Keratinocyte (primary cell): ENCODE measurements at regions not wholly inside any gene's neighbourhood (a gene's known extent, or its start where the extent isn't known, plus 50 kb on each side); places are given as distances from the start of the nearest gene placed in this dataset.

Experiments
- DNase-seq: peaks from one replicate; pipeline ENCODE4 v3.0.0-alpha.2; 2011; ENCODE audit warnings: low read depth, missing footprints, low spot score
- FAIRE-seq: peaks from 2 replicates; lab custom pipeline; 2011; peaks lifted over from hg19 to GRCh38; lab: Jason Lieb, UNC
- H2AFZ ChIP-seq: 2 replicates; pipeline ENCODE4 v1.6.0; 2012; ENCODE audit warnings: low read length, control low read depth, inconsistent platforms; ENCODE audit not compliant: control insufficient read depth
- H3K27ac ChIP-seq: 2 replicates; pipeline ENCODE4 v1.5.1; 2011; ENCODE audit warnings: low read length; ENCODE audit not compliant: control insufficient read depth, insufficient read depth
- H3K27me3 ChIP-seq: 3 replicates; pipeline ENCODE4 v1.6.0; 2011; ENCODE audit warnings: low read length; ENCODE audit not compliant: control insufficient read depth, insufficient read depth; ENCODE audit errors: extremely low read depth
- H3K36me3 ChIP-seq, 2 experiments: 2 replicates in 1 of 2; 3 replicates in 1 of 2; pipeline ENCODE4 v1.5.1; 2011; ENCODE audit warnings: low read length in 2 of 2, mild to moderate bottlenecking in 1 of 2; ENCODE audit not compliant: control insufficient read depth in 2 of 2, insufficient read depth in 2 of 2; ENCODE audit errors: extremely low read depth in 1 of 2
- H3K4me1 ChIP-seq: 3 replicates; pipeline ENCODE4 v1.5.1; 2011; ENCODE audit warnings: low read length; ENCODE audit not compliant: control insufficient read depth, insufficient read depth; ENCODE audit errors: extremely low read depth
- H3K4me2 ChIP-seq: 3 replicates; pipeline ENCODE4 v1.6.0; 2011; ENCODE audit warnings: low read depth, low read length; ENCODE audit not compliant: control insufficient read depth, insufficient read depth; ENCODE audit errors: extremely low read depth
- H3K4me3 ChIP-seq, 3 experiments: fragments of 200-600 bp in 1 of 3; sonication (generic) in 1 of 3; 2 replicates in 2 of 3; 3 replicates in 1 of 3; pipeline ENCODE4 v1.5.1; 2011 to 2016; ENCODE audit warnings: low read length in 3 of 3, mild to moderate bottlenecking in 3 of 3, control low read depth in 2 of 3, inconsistent platforms in 1 of 3, low read depth in 1 of 3, mixed read lengths in 1 of 3, mixed run types in 1 of 3, moderate library complexity in 1 of 3; ENCODE audit not compliant: control insufficient read depth in 2 of 3, insufficient read depth in 2 of 3; ENCODE audit errors: extremely low read depth in 1 of 3
- H3K79me2 ChIP-seq: 2 replicates; pipeline ENCODE4 v1.6.0; 2012; ENCODE audit warnings: low read length; ENCODE audit not compliant: control insufficient read depth, insufficient read depth
- H3K9ac ChIP-seq: 3 replicates; pipeline ENCODE4 v1.6.0; 2011; ENCODE audit warnings: low read length; ENCODE audit not compliant: control insufficient read depth, insufficient read depth; ENCODE audit errors: extremely low read depth
- H3K9me1 ChIP-seq: 3 replicates; pipeline ENCODE4 v1.6.0; 2011; ENCODE audit warnings: low read length; ENCODE audit not compliant: control insufficient read depth, insufficient read depth; ENCODE audit errors: extremely low read depth
- H3K9me3 ChIP-seq: 2 replicates; pipeline ENCODE4 v1.5.1; 2012; ENCODE audit warnings: low read depth, low read length; ENCODE audit not compliant: control insufficient read depth
- H4K20me1 ChIP-seq: 3 replicates; pipeline ENCODE4 v1.6.0; 2011; ENCODE audit warnings: low read length; ENCODE audit not compliant: control insufficient read depth, insufficient read depth; ENCODE audit errors: extremely low read depth
- EZH2 ChIP-seq: IDR thresholded peaks from one replicate; pipeline ENCODE4 v1.6.1; 2012; ENCODE audit warnings: inconsistent platforms, mild to moderate bottlenecking, low read length, moderate library complexity
- dilution Hi-C: fragments of 300-500 bp; cut with MboI; formaldehyde crosslinking; loops from one replicate; pipeline ENCODE4 v1.7.0; 2020; ENCODE audit warnings: low sequenced_read_pairs; ENCODE audit not compliant: extremely low pct_ligation_motif_present
- TF ChIP-seq, protein P1 (sequence below), 3 experiments: IDR thresholded peaks in 1 of 3; conservative IDR thresholded peaks in 1 of 3; optimal IDR thresholded peaks in 1 of 3; 2 replicates in 2 of 3; 3 replicates in 1 of 3; pipeline versions ENCODE3 to v1.5.1; 2011; ENCODE audit warnings: low read length in 3 of 3, mild to moderate bottlenecking in 3 of 3, moderate library complexity in 2 of 3, control low read depth in 1 of 3, inconsistent platforms in 1 of 3; ENCODE audit not compliant: insufficient read depth in 2 of 3; ENCODE audit errors: extremely low read depth in 1 of 3

DNA sequence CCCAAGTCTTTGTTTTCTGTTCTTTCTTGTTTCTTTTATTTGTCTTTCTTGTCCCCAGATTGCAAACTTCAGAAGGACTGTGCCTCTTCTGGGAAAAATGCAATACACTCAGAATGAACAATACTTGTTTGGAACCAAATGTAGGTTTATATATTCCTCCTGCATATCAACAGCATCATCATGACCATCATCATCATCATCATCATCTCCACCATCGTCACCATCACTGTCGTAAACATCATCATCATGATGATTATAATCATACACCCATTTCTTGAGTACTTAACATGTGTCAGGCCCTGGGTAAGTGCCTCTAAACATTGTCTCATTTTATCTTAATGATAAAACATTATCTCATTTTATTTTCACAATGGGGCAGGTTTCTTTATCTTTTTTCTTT is 476.8 kb downstream of the CCSER2 start:
- no peaks in the 10 kb centered on the region for H4K20me1 ChIP-seq
- no peaks in the 10 kb centered on the region for H3K9me1 ChIP-seq
- DNase-seq (no peak), FAIRE-seq (no peak)
- no peaks in the 10 kb centered on the region for H3K79me2 ChIP-seq
- no peaks in the 10 kb centered on the region for H3K9me3 ChIP-seq
- no peak overlapping the region for H3K4me3 ChIP-seq
- H3K36me3 ChIP-seq: no peaks in the 10 kb centered on the region
- H3K27me3 ChIP-seq: no peaks in the 10 kb centered on the region
- TF ChIP-seq, protein P1, sequence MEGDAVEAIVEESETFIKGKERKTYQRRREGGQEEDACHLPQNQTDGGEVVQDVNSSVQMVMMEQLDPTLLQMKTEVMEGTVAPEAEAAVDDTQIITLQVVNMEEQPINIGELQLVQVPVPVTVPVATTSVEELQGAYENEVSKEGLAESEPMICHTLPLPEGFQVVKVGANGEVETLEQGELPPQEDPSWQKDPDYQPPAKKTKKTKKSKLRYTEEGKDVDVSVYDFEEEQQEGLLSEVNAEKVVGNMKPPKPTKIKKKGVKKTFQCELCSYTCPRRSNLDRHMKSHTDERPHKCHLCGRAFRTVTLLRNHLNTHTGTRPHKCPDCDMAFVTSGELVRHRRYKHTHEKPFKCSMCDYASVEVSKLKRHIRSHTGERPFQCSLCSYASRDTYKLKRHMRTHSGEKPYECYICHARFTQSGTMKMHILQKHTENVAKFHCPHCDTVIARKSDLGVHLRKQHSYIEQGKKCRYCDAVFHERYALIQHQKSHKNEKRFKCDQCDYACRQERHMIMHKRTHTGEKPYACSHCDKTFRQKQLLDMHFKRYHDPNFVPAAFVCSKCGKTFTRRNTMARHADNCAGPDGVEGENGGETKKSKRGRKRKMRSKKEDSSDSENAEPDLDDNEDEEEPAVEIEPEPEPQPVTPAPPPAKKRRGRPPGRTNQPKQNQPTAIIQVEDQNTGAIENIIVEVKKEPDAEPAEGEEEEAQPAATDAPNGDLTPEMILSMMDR (optimal IDR thresholded peaks at IDR 0.05 in 1 of 3, IDR thresholded peaks at IDR 0.05 in 1 of 3, conservative IDR thresholded peaks at IDR 0.05 in 1 of 3; ENCODE audit: extremely low read depth in 1 of 3, insufficient read depth in 2 of 3, low read length in 3 of 3): no peak
- no peak for TF ChIP-seq EZH2
- no peak overlapping the region for H3K9ac ChIP-seq
- H3K4me1 ChIP-seq: no peaks in the 10 kb centered on the region
- H2AFZ ChIP-seq: no peak overlapping the region
- no peak overlapping the region for H3K4me2 ChIP-seq
- H3K27ac ChIP-seq: no peak overlapping the region
- dilution Hi-C loops: no loop called here

DNA sequence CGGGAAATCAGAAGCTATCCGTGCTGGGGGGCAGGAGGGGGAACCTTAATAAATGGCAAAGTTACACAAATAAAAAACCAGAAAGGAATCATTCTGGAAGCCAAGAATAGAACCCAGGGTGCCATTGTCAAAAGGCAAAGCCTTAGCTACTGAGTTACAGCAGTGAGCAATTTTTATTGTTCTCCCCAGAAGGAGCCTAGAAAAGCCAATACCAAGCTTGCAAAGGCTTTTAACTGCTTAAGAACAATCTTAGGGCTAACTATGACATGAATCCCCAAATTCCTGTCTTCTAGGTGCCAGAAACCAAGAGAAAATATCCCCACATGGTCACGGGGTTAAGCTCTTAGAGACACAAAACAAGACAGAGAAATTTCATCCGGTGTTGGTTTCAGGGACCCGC is 482.7 kb downstream of the CCSER2 start:
- no peaks in the 10 kb centered on the region for H4K20me1 ChIP-seq
- no peak overlapping the region for H3K9ac ChIP-seq
- DNase-seq: no peak
- no peaks in the 10 kb centered on the region for H3K36me3 ChIP-seq
- dilution Hi-C loops: no loop called here
- no peaks in the 10 kb centered on the region for H3K9me3 ChIP-seq
- no peaks in the 10 kb centered on the region for H3K4me1 ChIP-seq
- H3K79me2 ChIP-seq: no peaks in the 10 kb centered on the region
- no peaks in the 10 kb centered on the region for H3K27me3 ChIP-seq
- H3K4me3 ChIP-seq: no peak overlapping the region
- no peaks in the 10 kb centered on the region for H3K9me1 ChIP-seq
- H3K27ac ChIP-seq: no peak overlapping the region
- no peak overlapping the region for H3K4me2 ChIP-seq
- H2AFZ ChIP-seq: no peak overlapping the region
- FAIRE-seq: no peak
- no peak for TF ChIP-seq EZH2
- TF ChIP-seq, protein P1 (optimal IDR thresholded peaks at IDR 0.05 in 1 of 3, IDR thresholded peaks at IDR 0.05 in 1 of 3, conservative IDR thresholded peaks at IDR 0.05 in 1 of 3; ENCODE audit: extremely low read depth in 1 of 3, insufficient read depth in 2 of 3, low read length in 3 of 3): no peak
